GM18951 (cell line): ENCODE measurements at regions not wholly inside any gene's neighbourhood (a gene's known extent, or its start where the extent isn't known, plus 50 kb on each side); places are given as distances from the start of the nearest gene placed in this dataset.
"Not testable (repeated sequence)": the region's sequence is repeated elsewhere in the genome, so short reads cannot be mapped to it uniquely, and the experiment has no call there.

Experiments used
- POLR2A ChIP-seq: IDR thresholded peaks from 4 replicates; pipeline ENCODE4 v1.6.1; 2011; ENCODE audit warnings: mild to moderate bottlenecking; ENCODE audit not compliant: insufficient read length, insufficient read depth; ENCODE audit errors: extremely low read depth
- in situ Hi-C: fragments of 300-500 bp; cut with MboI; formaldehyde crosslinking; loops from one replicate; pipeline ENCODE4 v1.12.0; 2022; ENCODE audit warnings: low sequenced_read_pairs, mixed read lengths, inconsistent platforms; ENCODE audit not compliant: unreplicated experiment

- no peak for TF ChIP-seq POLR2A
- in situ Hi-C loops: loop anchor here (25.0 kb wide), 2 partner anchors 584 to 959 kb away; no protein-coding TSS in a partner anchor
Measured at GRCh38 chr3:137103739-137104138, 146.0 kb downstream of the IL20RB start.

DNA sequence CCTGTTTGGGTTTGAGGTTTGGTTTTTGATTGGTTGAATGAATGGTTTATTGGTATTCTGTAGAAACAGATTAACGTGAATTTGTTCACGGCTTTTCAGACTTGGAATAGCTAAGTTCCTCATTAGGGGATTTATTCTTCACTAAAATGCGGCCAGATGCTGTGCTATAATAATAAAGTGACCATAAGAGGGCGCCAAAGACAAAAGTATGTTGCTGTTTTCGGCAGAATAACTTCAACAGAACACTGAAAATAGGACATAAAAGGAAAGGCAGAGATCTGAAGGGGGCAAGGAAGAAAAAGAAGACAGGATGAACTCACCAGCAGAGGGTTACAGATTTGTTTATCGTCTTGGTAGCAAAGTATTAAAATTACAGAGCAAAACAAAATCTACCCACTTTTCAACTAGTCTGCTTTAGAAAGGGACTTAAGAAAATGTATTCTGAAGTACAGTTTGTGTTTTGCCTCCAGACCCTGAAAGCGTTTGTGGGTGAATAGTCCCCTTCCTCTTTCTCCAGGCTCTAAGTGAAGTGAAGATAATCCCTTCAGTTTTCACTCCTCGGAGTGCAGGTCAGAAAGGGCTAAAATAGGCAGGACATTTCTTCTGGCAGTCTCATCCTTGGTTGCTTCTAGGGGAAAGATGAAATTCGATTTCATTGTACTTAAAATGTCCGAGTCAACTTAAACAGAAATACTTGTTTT lies 147.6 kb downstream of the IL20RB start:
- in situ Hi-C loops: loop anchor here (25.0 kb wide), 2 partner anchors 582 to 957 kb away; no protein-coding TSS in a partner anchor
- TF ChIP-seq POLR2A: no peak

- in situ Hi-C loops: loop anchor here (25.0 kb wide), 2 partner anchors 581 to 956 kb away; no protein-coding TSS in a partner anchor
- no peak for TF ChIP-seq POLR2A
Measured at GRCh38 chr3:137106612-137107240, 148.9 kb downstream of the IL20RB start.

DNA sequence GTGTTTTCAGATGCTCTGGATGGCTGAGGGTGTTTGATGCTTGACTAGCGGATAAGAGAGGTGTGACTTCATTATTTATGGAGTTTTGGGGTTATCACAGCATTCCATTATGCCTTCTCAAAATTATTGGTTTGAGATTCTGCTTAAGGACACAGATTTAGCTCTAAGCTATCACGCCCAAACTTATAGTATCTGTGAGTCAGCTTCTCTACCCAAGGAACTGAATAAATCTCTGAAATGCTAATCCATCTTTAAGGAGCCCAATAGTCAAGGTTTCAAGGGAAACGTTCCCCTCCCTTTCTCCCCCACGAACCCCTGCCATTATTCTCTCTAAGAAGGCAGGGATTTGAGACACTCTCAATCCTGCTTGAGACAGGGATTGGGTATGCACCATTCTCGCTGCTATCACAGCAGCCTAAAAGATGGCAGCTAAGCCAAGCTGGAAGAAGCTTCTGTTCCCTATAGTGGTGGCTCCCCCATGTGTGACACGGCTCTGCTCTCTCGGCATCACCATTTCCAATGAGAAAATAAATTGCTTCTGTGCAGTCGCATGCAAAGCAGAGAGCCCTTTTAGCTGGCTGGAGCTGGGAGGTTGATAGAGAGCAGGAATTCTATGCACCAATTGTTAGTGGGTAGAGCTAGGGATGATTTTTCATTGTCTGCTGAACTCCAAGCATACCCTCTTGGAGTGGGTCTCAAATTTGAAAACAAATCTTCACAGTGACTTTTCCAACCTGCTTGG lies 151.1 kb downstream of the IL20RB start:
- no peak for TF ChIP-seq POLR2A
- in situ Hi-C loops: loop anchor here (25.0 kb wide), 2 partner anchors 578 to 953 kb away; no protein-coding TSS in a partner anchor

DNA sequence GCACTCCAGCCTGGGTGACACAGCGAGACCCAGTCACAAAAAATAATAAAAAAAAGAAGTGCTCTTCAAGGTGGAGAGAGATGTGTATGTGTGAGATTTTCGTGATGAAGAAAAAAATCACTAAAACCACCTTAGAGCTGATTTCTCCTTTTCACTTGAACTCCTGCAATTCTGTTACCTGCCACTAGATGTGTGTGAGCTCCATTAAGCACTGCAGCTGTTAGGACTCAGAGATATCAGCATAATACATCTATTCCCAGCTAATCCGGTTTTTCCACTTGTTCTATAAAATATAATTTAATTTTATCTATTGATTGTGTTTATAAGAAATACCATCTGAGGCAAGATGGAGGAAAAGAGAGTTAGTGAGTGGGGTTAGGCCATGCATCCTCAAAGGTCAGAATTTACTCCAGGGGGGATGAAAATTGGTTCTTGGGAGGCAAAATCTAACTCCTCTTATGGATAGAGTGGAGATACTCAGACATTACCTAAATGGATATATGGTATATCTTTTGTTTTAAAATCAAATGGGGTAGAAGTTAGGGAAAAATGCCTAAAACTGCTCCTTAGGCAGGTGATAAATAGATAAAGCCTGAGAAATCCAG lies 152.7 kb downstream of the IL20RB start:
- no peak for TF ChIP-seq POLR2A
- in situ Hi-C loops: loop anchor here (10.0 to 25.0 kb wide), 3 partner anchors 577 to 952 kb away; no protein-coding TSS in a partner anchor

DNA sequence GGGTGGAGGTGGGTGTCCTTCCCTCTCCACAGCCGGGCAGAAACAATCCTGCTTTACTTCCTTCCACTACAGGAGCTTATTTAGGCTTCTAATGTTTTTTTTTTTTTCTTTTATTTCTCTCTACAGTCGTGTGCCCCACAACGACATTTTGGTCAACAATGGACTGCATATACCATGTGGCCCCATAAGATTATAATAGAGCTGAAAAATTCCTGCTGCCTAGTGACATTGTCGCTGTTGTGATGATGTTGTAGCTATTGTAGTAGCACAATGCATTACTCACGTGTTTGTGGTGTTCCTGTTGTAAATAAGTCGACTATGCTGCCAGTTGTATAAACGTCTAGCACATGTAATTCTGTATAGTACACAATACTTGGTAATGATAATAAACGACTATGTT lies 153.7 kb downstream of the IL20RB start:
- in situ Hi-C loops: loop anchor here (10.0 to 25.0 kb wide), 3 partner anchors 576 to 951 kb away; no protein-coding TSS in a partner anchor
- TF ChIP-seq POLR2A: no peak

- in situ Hi-C loops: loop anchor here (10.0 to 25.0 kb wide), 3 partner anchors 571 to 946 kb away; no protein-coding TSS in a partner anchor
- TF ChIP-seq POLR2A: no peak
Measured at GRCh38 chr3:137116619-137117018, 158.8 kb downstream of the IL20RB start.

DNA sequence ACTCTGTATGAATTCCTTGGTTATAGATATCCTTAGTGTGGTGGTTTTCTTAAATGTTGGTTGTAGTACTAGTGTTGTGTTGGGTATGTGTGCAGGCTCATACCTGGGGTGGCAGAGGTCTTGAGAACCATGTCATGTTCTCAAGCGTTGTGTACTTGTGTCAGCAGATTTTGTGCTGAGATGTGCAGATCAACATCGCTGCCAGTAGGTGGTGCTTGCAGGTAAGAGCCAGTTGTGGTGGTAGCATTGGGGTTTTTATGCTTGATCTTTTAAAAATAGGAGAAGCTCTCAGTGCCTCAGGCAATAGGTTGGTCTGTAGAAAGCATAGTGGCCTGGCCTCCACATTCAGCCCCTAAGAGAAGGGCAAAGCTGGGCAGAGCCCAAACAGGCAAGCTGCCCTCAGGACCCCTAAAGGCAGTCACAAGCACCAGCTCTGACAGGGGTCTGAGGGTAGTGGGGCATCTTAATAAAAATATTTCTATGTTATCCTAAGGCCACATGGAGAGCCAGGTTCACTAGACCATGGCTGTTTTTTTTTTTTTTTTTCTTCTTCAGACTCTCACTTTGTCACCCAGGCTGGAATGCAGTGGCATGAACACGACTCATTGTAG lies 164.0 kb downstream of the IL20RB start:
- TF ChIP-seq POLR2A: no peak
- in situ Hi-C loops: loop anchor here (25.0 kb wide), 2 partner anchors 565 to 940 kb away; no protein-coding TSS in a partner anchor

- in situ Hi-C loops: no loop called here
Measured at GRCh38 chr3:137131081-137131480, 173.3 kb downstream of the IL20RB start.

GRCh38 chr3:137134431-137134830 lies 176.6 kb downstream of the IL20RB start:
- no peak for TF ChIP-seq POLR2A
- in situ Hi-C loops: no loop called here

More at GRCh38 chr3:137131081-137131480, 173.3 kb downstream of the IL20RB start:
- TF ChIP-seq POLR2A: no peak

DNA sequence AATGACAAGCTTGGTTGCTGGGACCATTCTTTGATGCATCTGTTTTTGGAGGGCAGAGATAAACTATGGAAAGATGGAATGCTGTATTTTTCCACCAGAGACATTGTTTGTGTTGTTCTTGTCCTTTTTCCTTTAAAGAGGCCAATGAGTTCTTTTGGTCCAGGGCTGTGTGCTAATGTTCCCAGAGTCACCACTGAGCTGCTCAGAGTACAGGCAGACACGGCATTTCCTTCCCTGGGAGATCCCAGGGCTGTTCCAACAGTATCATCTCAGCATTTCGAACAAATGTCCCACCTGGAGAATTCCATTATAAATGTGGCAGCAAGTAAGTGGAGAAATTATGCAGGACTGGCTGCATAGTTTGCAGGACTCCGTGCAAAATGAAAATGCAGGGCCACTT lies 190.6 kb downstream of the IL20RB start:
- in situ Hi-C loops: no loop called here

DNA sequence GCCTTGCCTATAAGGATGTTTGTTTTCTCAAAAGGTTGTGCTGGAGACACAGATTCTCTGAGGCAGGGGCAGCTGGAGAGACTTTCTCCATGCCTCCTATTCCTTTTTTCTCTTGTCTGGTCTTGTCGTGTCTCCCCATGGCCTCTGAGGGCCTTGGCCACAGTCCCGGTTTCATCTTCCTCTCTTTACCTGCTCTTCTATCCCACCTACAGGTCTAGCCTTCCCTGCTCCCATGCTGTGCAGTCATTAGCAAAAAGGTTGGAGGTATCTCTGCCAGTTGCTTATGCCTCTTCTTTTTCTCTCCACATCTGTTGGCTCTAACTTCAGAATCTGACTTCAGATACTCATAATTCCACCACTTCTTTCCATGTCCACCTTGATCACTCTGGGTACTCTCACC lies 191.1 kb downstream of the IL20RB start:
- in situ Hi-C loops: no loop called here
- TF ChIP-seq POLR2A: no peak

More for the DNA sequence above, 190.6 kb downstream of the IL20RB start:
- TF ChIP-seq POLR2A: no peak

DNA sequence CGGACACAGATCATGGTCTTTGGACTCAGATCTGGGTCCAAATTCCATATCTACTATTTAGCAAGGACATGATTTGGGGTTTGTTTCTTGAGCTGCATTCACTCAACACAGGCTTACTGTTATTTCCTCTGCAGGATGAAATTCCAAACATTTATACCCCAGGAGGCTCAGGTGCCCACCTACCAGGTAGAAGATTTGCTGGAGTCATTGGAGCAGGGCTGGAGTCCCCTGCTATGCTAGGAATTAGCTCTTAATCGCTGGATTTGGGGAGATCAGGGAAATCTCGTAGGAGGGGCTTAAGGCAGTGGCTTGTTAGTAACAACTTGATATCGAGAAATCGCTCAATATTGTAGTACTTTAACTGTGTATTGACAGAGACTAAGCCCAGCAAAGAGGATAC lies 193.0 kb downstream of the IL20RB start:
- no peak for TF ChIP-seq POLR2A
- in situ Hi-C loops: no loop called here

DNA sequence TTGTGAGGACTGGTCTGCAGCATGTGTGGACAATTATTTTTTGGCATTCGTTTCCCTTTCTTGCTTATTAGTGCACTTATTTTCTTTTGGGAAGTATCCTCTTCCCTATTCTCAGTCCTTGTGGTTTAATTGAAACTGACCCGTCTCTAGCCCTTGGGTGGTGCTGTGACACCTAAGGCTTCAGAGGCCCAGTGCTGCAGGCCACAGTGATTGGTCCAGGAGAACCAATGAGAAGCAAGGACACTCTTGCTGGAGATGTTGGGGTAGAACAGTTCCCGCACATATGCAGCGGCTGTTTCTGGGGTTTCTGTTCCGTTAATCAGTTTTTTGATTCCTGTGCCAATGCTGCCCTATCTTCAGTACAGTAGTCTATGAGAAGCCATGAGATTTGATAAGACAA lies 195.3 kb downstream of the IL20RB start:
- in situ Hi-C loops: not testable (repeated sequence)
